ENCODE measurements at regions not wholly inside any gene's neighbourhood (a gene's known extent, or its start where the extent isn't known, plus 50 kb on each side); places are given as distances from the start of the nearest gene placed in this dataset.

GRCh38 chr11:87851234-87851633 is 324.0 kb downstream of the RAB38 start:
- no peak for TF ChIP-seq CTCF (IDR thresholded peaks at IDR 0.05; ENCODE audit: low read depth, low read length)
- no peak overlapping the region for H3K4me3 ChIP-seq (ENCODE audit: low read depth, low read length)

GRCh38 chr11:87849216-87849615 is 326.0 kb downstream of the RAB38 start:
- no peak overlapping the region for H3K4me3 ChIP-seq (ENCODE audit: low read depth, low read length)

More at GRCh38 chr11:87851234-87851633, 324.0 kb downstream of the RAB38 start:
- Histone ChIP-seq H3K36me3 (no peaks in the 10 kb centered on the region), H3K9me3 (ENCODE audit: severe bottlenecking) (no peaks in the 10 kb centered on the region), H3K27me3 (ENCODE audit: insufficient read depth, low read depth, severe bottlenecking) (no peaks in the 10 kb centered on the region), H3K27ac (no peak overlapping the region)
- DNase-seq = no peak

GRCh38 chr11:87840786-87841185 is 334.5 kb downstream of the RAB38 start:
- no peaks in the 10 kb centered on the region for H3K36me3 ChIP-seq
- no peak overlapping the region for H3K4me3 ChIP-seq (ENCODE audit: low read depth, low read length)
- TF ChIP-seq CTCF (IDR thresholded peaks at IDR 0.05; ENCODE audit: low read depth, low read length) = no peak
- no peak for DNase-seq
- H3K27me3 ChIP-seq (ENCODE audit: insufficient read depth, low read depth, severe bottlenecking) = no peaks in the 10 kb centered on the region
- no peaks in the 10 kb centered on the region for H3K9me3 ChIP-seq (ENCODE audit: severe bottlenecking)
- no peak overlapping the region for H3K27ac ChIP-seq

More at GRCh38 chr11:87849216-87849615, 326.0 kb downstream of the RAB38 start:
- TF ChIP-seq CTCF (IDR thresholded peaks at IDR 0.05; ENCODE audit: low read depth, low read length) = no peak
- Histone ChIP-seq H3K27me3 (ENCODE audit: insufficient read depth, low read depth, severe bottlenecking) (no peaks in the 10 kb centered on the region), H3K27ac (no peak overlapping the region), H3K9me3 (ENCODE audit: severe bottlenecking) (no peaks in the 10 kb centered on the region), H3K36me3 (no peaks in the 10 kb centered on the region)
- no peak for DNase-seq

- H3K4me3 ChIP-seq (ENCODE audit: low read depth, low read length) = no peak overlapping the region
- no peaks in the 10 kb centered on the region for H3K9me3 ChIP-seq (ENCODE audit: severe bottlenecking)
- H3K27ac ChIP-seq = no peak overlapping the region
- H3K36me3 ChIP-seq = no peaks in the 10 kb centered on the region
- H3K27me3 ChIP-seq (ENCODE audit: insufficient read depth, low read depth, severe bottlenecking) = no peaks in the 10 kb centered on the region
- no peak for DNase-seq
- TF ChIP-seq CTCF (IDR thresholded peaks at IDR 0.05; ENCODE audit: low read depth, low read length) = no peak
Observed at GRCh38 chr11:87832211-87832610, 343.0 kb downstream of the RAB38 start.

- TF ChIP-seq CTCF (IDR thresholded peaks at IDR 0.05; ENCODE audit: low read depth, low read length) = no peak
- no peaks in the 10 kb centered on the region for H3K36me3 ChIP-seq
- H3K27ac ChIP-seq = no peak overlapping the region
- no peaks in the 10 kb centered on the region for H3K9me3 ChIP-seq (ENCODE audit: severe bottlenecking)
- no peak for DNase-seq
- no peaks in the 10 kb centered on the region for H3K27me3 ChIP-seq (ENCODE audit: insufficient read depth, low read depth, severe bottlenecking)
- H3K4me3 ChIP-seq (ENCODE audit: low read depth, low read length) = no peak overlapping the region
Observed at GRCh38 chr11:87820011-87820410, 355.2 kb downstream of the RAB38 start.

GRCh38 chr11:87819151-87819550 is 356.1 kb downstream of the RAB38 start:
- no peak overlapping the region for H3K4me3 ChIP-seq (ENCODE audit: low read depth, low read length)
- no peak for TF ChIP-seq CTCF (IDR thresholded peaks at IDR 0.05; ENCODE audit: low read depth, low read length)
- no peak overlapping the region for H3K27ac ChIP-seq
- no peaks in the 10 kb centered on the region for H3K27me3 ChIP-seq (ENCODE audit: insufficient read depth, low read depth, severe bottlenecking)
- no peaks in the 10 kb centered on the region for H3K9me3 ChIP-seq (ENCODE audit: severe bottlenecking)
- no peaks in the 10 kb centered on the region for H3K36me3 ChIP-seq
- no peak for DNase-seq

Data from WERI-Rb-1 (cell line).